Pancreas (tissue), 10 donors: ENCODE measurements at regions not wholly inside any gene's neighbourhood (a gene's known extent, or its start where the extent isn't known, plus 50 kb on each side); places are given as distances from the start of the nearest gene placed in this dataset.
A peak's percentile ranks its signal among the peaks of the same experiment; 100 is the strongest.

ENCODE experiments used
- ATAC-seq, 4 donors: fragments of 200-7000 bp; cut with Tn5 transposase; one replicate each; pipeline versions ENCODE4 v1.8.0 to v1.9.1; 2020; ENCODE audit warnings: mild to moderate bottlenecking in 4 of 4, moderate library complexity in 4 of 4
- DNase-seq, 6 donors: peaks; one replicate each; pipeline ENCODE4 v3.0.0-alpha.2; 2020
- FAIRE-seq: peaks from 2 replicates; lab custom pipeline; 2012; peaks lifted over from hg19 to GRCh38; lab: Jason Lieb, UNC
- H3K27ac ChIP-seq, 4 donors: fragments of 200-600 bp; sonication (generic); 1 replicate in 3 of 4; 2 replicates in 1 of 4; pipeline versions ENCODE4 v1.5.0 to v1.8.0; 2020
- H3K27me3 ChIP-seq, 4 donors: fragments of 200-600 bp; one replicate each; pipeline ENCODE4 v1.8.0; 2021
- H3K36me3 ChIP-seq, 3 donors: fragments of 200-600 bp; sonication (generic) in 1 of 3; one replicate each; pipeline versions ENCODE4 v1.5.0 to v1.8.0; 2020 to 2021
- H3K4me1 ChIP-seq, 3 donors: fragments of 200-600 bp; one replicate each; pipeline ENCODE4 v1.8.0; 2021
- H3K4me3 ChIP-seq, 4 donors: fragments of 200-600 bp; sonication (generic) in 2 of 4; one replicate each; pipeline versions ENCODE4 v1.5.0 to v1.8.0; 2020 to 2021
- H3K9me3 ChIP-seq, 4 donors: fragments of 200-600 bp; one replicate each; pipeline ENCODE4 v1.8.0; 2021
- WGBS, 2 donors: extraction: QIAGEN DNeasy Blood & Tissue Kit; methylation state at CpG; one replicate each; pipeline ENCODE4 v1.1.7; 2013; 5-methylcytosine and 5-hydroxymethylcytosine counted together
- intact Hi-C, 3 donors: fragments of 100-400 bp; cut with DNase I; formaldehyde crosslinking; loops; one replicate each; pipeline versions ENCODE4 v1.11.1 to v1.14.2; 2022
- TF ChIP-seq, protein P1 (sequence below), 4 donors: fragments of 200-600 bp; sonication (generic) in 3 of 4; IDR thresholded peaks; one replicate each; pipeline versions ENCODE4 v1.5.0 to v1.8.0; 2021; ENCODE audit warnings: antibody characterized with exemption in 4 of 4
- donor health status: healthy with polysubstance abuse.
- donor health status: DM: no; HTN: no; CAD: no; lungs with moderate emphysema.
- donor health status: DM: no; HTN: no; CAD: no.
- donor health status: control.
- donor health status: control.
- donor health status: Bipolar disorder and iron deficiency.
- donor health status: DM: yes; HTN: yes; CAD: no.
- donor health status: DM: no; HTN: no; CAD: no.
- donor health status: DM: no; HTN: no; CAD: no.
- donor health status: DM: yes; HTN: yes; CAD: no.

DNA sequence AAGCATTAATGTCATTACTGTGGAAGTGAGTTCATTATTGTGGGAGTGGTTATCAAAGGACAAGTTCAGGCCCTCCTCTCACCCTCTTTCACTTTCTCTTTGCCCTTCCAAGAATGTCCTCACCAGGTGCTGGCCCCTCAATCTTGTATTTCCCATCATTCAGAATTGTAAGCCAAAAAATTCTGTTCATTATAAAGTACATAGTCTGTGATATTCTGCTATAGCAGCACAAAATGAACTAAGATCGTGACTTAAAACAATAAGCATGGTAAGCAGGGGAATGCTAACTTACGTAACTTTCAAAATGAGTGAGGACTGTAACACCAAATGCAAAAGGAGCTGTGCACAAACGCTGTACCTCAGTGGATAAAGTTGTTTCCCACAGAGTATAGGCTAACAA is 515.7 kb upstream of the BTBD3 start:
- FAIRE-seq = no peak
- Histone ChIP-seq H3K27me3 (no peaks in the 10 kb centered on the region), H3K4me1 (no peaks in the 10 kb centered on the region), H3K9me3 (no peaks in the 10 kb centered on the region), H3K4me3 (no peak overlapping the region), H3K36me3 (no peaks in the 10 kb centered on the region), H3K27ac (no peak overlapping the region)
- no peak for DNase-seq
- intact Hi-C loops = no loop called here
- ATAC-seq = no peak
- WGBS, 2 donors = 75 to 78% methylated on average over 3 of the region's 3 CpGs
- TF ChIP-seq, protein P1, sequence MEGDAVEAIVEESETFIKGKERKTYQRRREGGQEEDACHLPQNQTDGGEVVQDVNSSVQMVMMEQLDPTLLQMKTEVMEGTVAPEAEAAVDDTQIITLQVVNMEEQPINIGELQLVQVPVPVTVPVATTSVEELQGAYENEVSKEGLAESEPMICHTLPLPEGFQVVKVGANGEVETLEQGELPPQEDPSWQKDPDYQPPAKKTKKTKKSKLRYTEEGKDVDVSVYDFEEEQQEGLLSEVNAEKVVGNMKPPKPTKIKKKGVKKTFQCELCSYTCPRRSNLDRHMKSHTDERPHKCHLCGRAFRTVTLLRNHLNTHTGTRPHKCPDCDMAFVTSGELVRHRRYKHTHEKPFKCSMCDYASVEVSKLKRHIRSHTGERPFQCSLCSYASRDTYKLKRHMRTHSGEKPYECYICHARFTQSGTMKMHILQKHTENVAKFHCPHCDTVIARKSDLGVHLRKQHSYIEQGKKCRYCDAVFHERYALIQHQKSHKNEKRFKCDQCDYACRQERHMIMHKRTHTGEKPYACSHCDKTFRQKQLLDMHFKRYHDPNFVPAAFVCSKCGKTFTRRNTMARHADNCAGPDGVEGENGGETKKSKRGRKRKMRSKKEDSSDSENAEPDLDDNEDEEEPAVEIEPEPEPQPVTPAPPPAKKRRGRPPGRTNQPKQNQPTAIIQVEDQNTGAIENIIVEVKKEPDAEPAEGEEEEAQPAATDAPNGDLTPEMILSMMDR (IDR thresholded peaks at IDR 0.05) = no peak

DNA sequence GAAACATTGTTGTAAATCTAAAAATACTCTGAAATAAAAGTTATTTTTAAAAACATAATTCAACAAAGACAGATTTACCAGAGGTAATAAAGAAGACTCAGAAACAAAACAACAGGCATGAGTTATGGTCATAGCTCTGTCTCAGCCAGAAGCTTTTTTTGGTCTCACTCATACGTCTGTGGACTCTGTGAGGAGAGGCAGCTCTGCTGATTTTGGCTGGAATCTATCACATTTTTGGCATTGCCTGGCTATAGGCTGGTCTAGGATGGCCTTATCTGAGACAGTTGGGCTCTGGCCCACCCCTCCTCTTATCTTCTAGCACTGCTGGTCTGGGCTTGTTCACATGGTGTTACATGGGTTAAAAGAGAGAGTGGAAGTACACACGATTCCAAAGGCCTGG is 514.0 kb upstream of the BTBD3 start:
- FAIRE-seq (peak; percentile 5), DNase-seq (no peak), ATAC-seq (no peak)
- no peaks in the 10 kb centered on the region for H3K9me3 ChIP-seq
- H3K36me3 ChIP-seq = no peaks in the 10 kb centered on the region
- TF ChIP-seq, protein P1 (IDR thresholded peaks at IDR 0.05) = no peak
- H3K27ac ChIP-seq = no peak overlapping the region
- no peak overlapping the region for H3K4me3 ChIP-seq
- 39 to 60% methylated on average over 2 of the region's 2 CpGs for WGBS, 2 donors
- H3K4me1 ChIP-seq = no peaks in the 10 kb centered on the region
- intact Hi-C loops = no loop called here
- H3K27me3 ChIP-seq = no peaks in the 10 kb centered on the region

DNA sequence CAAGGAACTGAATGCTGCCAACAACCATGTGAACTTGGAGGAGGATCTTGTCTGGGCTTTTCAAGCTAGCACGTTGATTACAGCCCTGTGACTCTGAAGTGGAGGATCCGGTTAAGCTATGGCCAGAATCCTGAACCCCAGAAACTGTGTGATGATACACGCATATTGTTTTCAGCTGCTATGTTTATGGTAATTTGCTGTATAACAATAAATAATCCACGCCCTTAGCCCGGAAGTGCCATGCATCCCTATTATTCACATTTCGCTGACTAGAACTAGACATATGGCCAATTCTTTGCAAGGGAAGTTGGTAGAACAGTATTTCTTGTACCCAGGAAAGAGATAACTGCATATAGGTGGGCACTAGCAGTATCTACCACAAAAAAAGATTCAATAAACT is 510.8 kb upstream of the BTBD3 start:
- no peaks in the 10 kb centered on the region for H3K9me3 ChIP-seq
- intact Hi-C loops = no loop called here
- ATAC-seq (no peak), FAIRE-seq (no peak), DNase-seq (no peak)
- WGBS, 2 donors = 78 to 87% methylated on average over 6 of the region's 6 CpGs
- no peaks in the 10 kb centered on the region for H3K4me1 ChIP-seq
- TF ChIP-seq, protein P1 (IDR thresholded peaks at IDR 0.05) = no peak
- H3K4me3 ChIP-seq = no peak overlapping the region
- no peaks in the 10 kb centered on the region for H3K36me3 ChIP-seq
- no peaks in the 10 kb centered on the region for H3K27me3 ChIP-seq
- H3K27ac ChIP-seq = no peak overlapping the region

DNA sequence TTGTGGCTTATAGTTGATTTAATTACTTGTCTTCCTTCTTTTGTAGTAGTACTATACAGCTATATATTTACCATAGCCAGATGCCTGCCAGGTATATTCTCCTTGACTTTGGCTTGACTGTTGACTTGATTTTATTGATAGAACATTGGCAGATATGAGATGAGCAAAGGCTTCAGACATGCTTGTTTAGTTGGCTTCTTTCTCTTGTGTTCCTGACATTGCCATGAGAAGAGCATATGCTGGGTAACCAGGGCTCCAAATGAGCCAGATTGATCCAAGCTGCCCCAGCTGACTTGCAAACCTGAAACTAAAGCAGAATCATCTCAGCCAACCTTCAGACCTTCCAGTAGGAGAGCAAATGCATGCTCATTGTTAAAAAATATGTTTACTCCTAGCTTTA is 508.1 kb upstream of the BTBD3 start:
- H3K27me3 ChIP-seq = no peaks in the 10 kb centered on the region
- H3K4me3 ChIP-seq = no peak overlapping the region
- DNase-seq (no peak), FAIRE-seq (no peak), ATAC-seq (no peak)
- no peaks in the 10 kb centered on the region for H3K36me3 ChIP-seq
- no peaks in the 10 kb centered on the region for H3K4me1 ChIP-seq
- intact Hi-C loops = no loop called here
- TF ChIP-seq, protein P1 (IDR thresholded peaks at IDR 0.05) = no peak
- no peaks in the 10 kb centered on the region for H3K9me3 ChIP-seq
- H3K27ac ChIP-seq = no peak overlapping the region

DNA sequence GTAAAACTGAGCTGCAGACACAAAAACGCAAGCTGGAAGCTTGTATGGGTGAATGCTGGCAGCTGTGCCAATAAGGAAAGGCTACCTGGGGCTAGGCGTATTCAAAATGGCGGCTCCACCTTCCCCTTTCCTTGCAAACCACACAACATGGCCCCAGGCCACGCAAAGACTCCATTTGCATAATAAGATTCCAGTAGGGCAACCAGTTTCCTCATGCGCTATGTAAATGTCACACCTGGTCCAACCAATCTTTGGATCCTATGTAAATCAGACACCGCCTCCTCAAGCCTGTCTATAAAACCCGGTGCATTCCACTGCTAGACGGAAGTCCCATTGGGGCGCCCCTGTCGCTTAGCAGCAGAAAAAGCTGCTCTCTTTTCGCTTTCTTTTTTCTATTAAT is 505.9 kb upstream of the BTBD3 start:
- Histone ChIP-seq H3K9me3 (no peaks in the 10 kb centered on the region), H3K4me3 (no peak overlapping the region), H3K27me3 (no peaks in the 10 kb centered on the region), H3K36me3 (no peaks in the 10 kb centered on the region), H3K4me1 (no peaks in the 10 kb centered on the region), H3K27ac (no peak overlapping the region)
- TF ChIP-seq, protein P1 (IDR thresholded peaks at IDR 0.05) = no peak
- no peak for ATAC-seq
- 85 to 91% methylated on average over 11 of the region's 11 CpGs for WGBS, 2 donors
- no peak for FAIRE-seq
- no peak for DNase-seq
- intact Hi-C loops = no loop called here
